ENCODE measurements at regions not wholly inside any gene's neighbourhood (a gene's known extent, or its start where the extent isn't known, plus 50 kb on each side); places are given as distances from the start of the nearest gene placed in this dataset.

DNA sequence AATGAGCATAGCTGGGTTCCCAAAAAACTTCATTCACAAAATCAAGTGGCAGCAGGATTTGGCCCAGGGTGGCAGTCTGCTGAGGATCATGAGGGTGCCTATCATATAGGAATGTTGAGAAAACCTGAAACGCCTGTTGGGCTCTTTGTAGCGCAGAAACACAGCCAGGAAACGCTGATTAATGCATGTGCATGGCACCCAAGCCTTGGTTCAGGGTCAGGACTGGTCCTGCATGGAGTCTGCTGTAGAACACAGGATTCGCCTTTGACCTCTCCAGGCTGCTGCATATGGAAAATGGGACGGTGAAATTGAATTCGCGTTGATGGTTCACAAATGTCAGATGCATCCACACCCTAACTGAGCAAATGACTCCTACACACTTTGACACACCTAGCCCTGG lies 227.9 kb upstream of the COPS8 start:
- TF ChIP-seq, protein P1, sequence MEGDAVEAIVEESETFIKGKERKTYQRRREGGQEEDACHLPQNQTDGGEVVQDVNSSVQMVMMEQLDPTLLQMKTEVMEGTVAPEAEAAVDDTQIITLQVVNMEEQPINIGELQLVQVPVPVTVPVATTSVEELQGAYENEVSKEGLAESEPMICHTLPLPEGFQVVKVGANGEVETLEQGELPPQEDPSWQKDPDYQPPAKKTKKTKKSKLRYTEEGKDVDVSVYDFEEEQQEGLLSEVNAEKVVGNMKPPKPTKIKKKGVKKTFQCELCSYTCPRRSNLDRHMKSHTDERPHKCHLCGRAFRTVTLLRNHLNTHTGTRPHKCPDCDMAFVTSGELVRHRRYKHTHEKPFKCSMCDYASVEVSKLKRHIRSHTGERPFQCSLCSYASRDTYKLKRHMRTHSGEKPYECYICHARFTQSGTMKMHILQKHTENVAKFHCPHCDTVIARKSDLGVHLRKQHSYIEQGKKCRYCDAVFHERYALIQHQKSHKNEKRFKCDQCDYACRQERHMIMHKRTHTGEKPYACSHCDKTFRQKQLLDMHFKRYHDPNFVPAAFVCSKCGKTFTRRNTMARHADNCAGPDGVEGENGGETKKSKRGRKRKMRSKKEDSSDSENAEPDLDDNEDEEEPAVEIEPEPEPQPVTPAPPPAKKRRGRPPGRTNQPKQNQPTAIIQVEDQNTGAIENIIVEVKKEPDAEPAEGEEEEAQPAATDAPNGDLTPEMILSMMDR (conservative IDR thresholded peaks at IDR 0.05 in 1 of 2, IDR thresholded peaks at IDR 0.05 in 1 of 2; ENCODE audit: low read depth in 1 of 2, low read length in 2 of 2), result no peak
- no peak for TF ChIP-seq EZH2 (IDR thresholded peaks at IDR 0.05; ENCODE audit: low read length, missing control alignments)

Data from fibroblast of lung (primary cell).